IMR-90 (cell line): ENCODE measurements at regions not wholly inside any gene's neighbourhood (a gene's known extent, or its start where the extent isn't known, plus 50 kb on each side); places are given as distances from the start of the nearest gene placed in this dataset.

Experiments
- ATAC-seq: fragments of 200-7000 bp; cut with Tn5 transposase; 2 replicates; pipeline ENCODE4 v1.9.1; 2020; ENCODE audit warnings: low read depth, mild to moderate bottlenecking, moderate library complexity
- BruUV-seq: library from RNA; stranded (reverse); fragments of 400-500 nt; replicated peaks from 2 replicates; lab custom pipeline; 2021; lab: Mats Ljungman, UMichigan
- CTCF ChIA-PET: fragments of 300-600 bp; formaldehyde crosslinking; extraction: SDS; loops from one replicate; lab custom pipeline; 2021; ENCODE audit warnings: antibody characterized with exemption; lab: Yijun Ruan, JAX
- POLR2A ChIA-PET: fragments of 300-600 bp; sonication (Branson Sonifier 250); formaldehyde crosslinking; loops from one replicate; lab custom pipeline; 2022; ENCODE audit warnings: antibody characterized with exemption; ENCODE audit not compliant: unreplicated experiment; lab: Charles Lee
- DNase-seq: peaks from one replicate; pipeline ENCODE4 v3.0.0; 2013
- H2AFZ ChIP-seq: replicated peaks from 2 replicates; pipeline ENCODE3; 2013; ENCODE audit warnings: low read length, mild to moderate bottlenecking; ENCODE audit not compliant: poor library complexity
- H2AK5ac ChIP-seq: 2 replicates; pipeline ENCODE4 v1.6.1; 2013; ENCODE audit warnings: low read depth, low read length, inconsistent platforms
- H2AK9ac ChIP-seq: replicated peaks from 2 replicates; pipeline ENCODE3; 2013; ENCODE audit warnings: mild to moderate bottlenecking, low read depth, low read length, moderate library complexity; ENCODE audit not compliant: poor library complexity
- H2BK120ac ChIP-seq: 2 replicates; pipeline ENCODE4 v1.6.1; 2013; ENCODE audit warnings: low read depth, low read length, inconsistent platforms
- H2BK15ac ChIP-seq: 3 replicates; pipeline ENCODE4 v1.6.1; 2013; ENCODE audit warnings: low read depth, low read length, inconsistent platforms
- H2BK20ac ChIP-seq: 2 replicates; pipeline ENCODE4 v1.6.1; 2013; ENCODE audit warnings: low read depth, mild to moderate bottlenecking, inconsistent platforms, low read length, moderate library complexity
- H2BK5ac ChIP-seq: 2 replicates; pipeline ENCODE4 v1.6.1; 2013; ENCODE audit warnings: mild to moderate bottlenecking, low read depth, low read length, inconsistent platforms; ENCODE audit not compliant: poor library complexity, severe bottlenecking
- H3K14ac ChIP-seq: replicated peaks from 2 replicates; pipeline ENCODE4 v1.6.1; 2013; ENCODE audit warnings: low read depth, low read length, inconsistent platforms
- H3K18ac ChIP-seq: 2 replicates; pipeline ENCODE4 v1.6.1; 2013; ENCODE audit warnings: low read depth, low read length, control low read depth
- H3K23ac ChIP-seq: 2 replicates; pipeline ENCODE4 v1.6.1; 2013; ENCODE audit warnings: low read depth, low read length, inconsistent platforms
- H3K27ac ChIP-seq: 2 replicates; pipeline ENCODE4 v1.5.1; 2013; ENCODE audit warnings: mild to moderate bottlenecking, control low read depth, low read length; ENCODE audit not compliant: insufficient read depth
- H3K27me3 ChIP-seq: 2 replicates; pipeline ENCODE4 v1.6.1; 2013; ENCODE audit warnings: low read length; ENCODE audit not compliant: control insufficient read depth, insufficient read depth
- H3K36me3 ChIP-seq: 2 replicates; pipeline ENCODE4 v1.6.1; 2013; ENCODE audit warnings: low read length, mixed read lengths; ENCODE audit not compliant: control insufficient read depth, insufficient read depth
- H3K4ac ChIP-seq: 2 replicates; pipeline ENCODE4 v1.6.1; 2013; ENCODE audit warnings: low read depth, low read length, inconsistent platforms
- H3K4me1 ChIP-seq: 2 replicates; pipeline ENCODE4 v1.6.1; 2013; ENCODE audit warnings: low read length, mixed read lengths; ENCODE audit not compliant: control insufficient read depth, insufficient read depth
- H3K4me2 ChIP-seq: 2 replicates; pipeline ENCODE4 v1.6.1; 2013; ENCODE audit warnings: low read depth, mild to moderate bottlenecking, control low read depth, low read length, moderate library complexity
- H3K4me3 ChIP-seq: 2 replicates; pipeline ENCODE4 v1.5.1; 2013; ENCODE audit warnings: low read depth, mild to moderate bottlenecking, control low read depth, low read length, moderate library complexity; ENCODE audit not compliant: insufficient read depth
- H3K56ac ChIP-seq: 2 replicates; pipeline ENCODE4 v1.6.1; 2013; ENCODE audit warnings: low read length, inconsistent platforms; ENCODE audit not compliant: insufficient read depth; ENCODE audit errors: extremely low read depth
- H3K79me1 ChIP-seq, 2 experiments: 2 replicates each; pipeline ENCODE4 v1.6.1; 2013; ENCODE audit warnings: low read length in 2 of 2, inconsistent platforms in 1 of 2, low read depth in 1 of 2
- H3K9ac ChIP-seq: 2 replicates; pipeline ENCODE4 v1.6.1; 2013; ENCODE audit warnings: low read depth, low read length, control low read depth
- H3K9me1 ChIP-seq: 2 replicates; pipeline ENCODE4 v1.6.1; 2013; ENCODE audit warnings: low read length, inconsistent platforms; ENCODE audit not compliant: insufficient read depth
- H3K9me3 ChIP-seq: 2 replicates; pipeline ENCODE4 v1.6.1; 2013; ENCODE audit warnings: low read length; ENCODE audit not compliant: control insufficient read depth, insufficient read depth
- H4K20me1 ChIP-seq: 2 replicates; pipeline ENCODE4 v1.6.1; 2013; ENCODE audit warnings: low read length, inconsistent platforms; ENCODE audit not compliant: insufficient read depth
- H4K5ac ChIP-seq: 2 replicates; pipeline ENCODE4 v1.6.1; 2013; ENCODE audit warnings: mild to moderate bottlenecking, low read depth, low read length, control low read depth
- H4K8ac ChIP-seq, 2 experiments: 2 replicates each; pipeline ENCODE4 v1.6.1; 2013; ENCODE audit warnings: low read depth in 2 of 2, low read length in 2 of 2, control low read depth in 1 of 2, inconsistent platforms in 1 of 2
- H4K91ac ChIP-seq: 2 replicates; pipeline ENCODE4 v1.6.1; 2013; ENCODE audit warnings: low read depth, low read length, inconsistent platforms; ENCODE audit not compliant: insufficient read depth
- BHLHE40 ChIP-seq: fragments of 150-350 bp; IDR thresholded peaks from 2 replicates; pipeline ENCODE4 v1.6.1; 2016; ENCODE audit warnings: mild to moderate bottlenecking, low read depth, low read length
- CEBPB ChIP-seq: IDR thresholded peaks from 2 replicates; pipeline ENCODE4 v1.6.1; 2012; ENCODE audit warnings: low read depth, low read length, improper control_type of control experiment
- RFX5 ChIP-seq: IDR thresholded peaks from 2 replicates; pipeline ENCODE4 v1.8.0; 2012; ENCODE audit warnings: low read depth, mild to moderate bottlenecking, low read length, moderate library complexity
- WGBS, 2 experiments: methylation state at CpG; one replicate each; pipeline versions ENCODE4 v1.1.5 to v1.1.7; 2013; ENCODE audit warnings: missing lambda C conversion rate in 2 of 2; ENCODE audit not compliant: insufficient read length in 1 of 2; ENCODE audit errors: extremely low coverage in 2 of 2; 5-methylcytosine and 5-hydroxymethylcytosine counted together
- dilution Hi-C: fragments of 300-500 bp; cut with HindIII; formaldehyde crosslinking; loops from one replicate; pipeline ENCODE4 v1.14.3; 2018; ENCODE audit warnings: low sequenced_read_pairs; ENCODE audit not compliant: unreplicated experiment
- in situ Hi-C: fragments of 300-500 bp; cut with MboI; formaldehyde crosslinking; loops from 3 replicates; pipeline ENCODE4 v1.14.3; 2019; ENCODE audit warnings: low sequenced_read_pairs, inconsistent platforms, mixed read lengths
- intact Hi-C: fragments of 100-400 bp; cut with micrococcal nuclease; formaldehyde crosslinking; loops from 2 replicates; pipeline ENCODE4 v1.10.0; 2022

DNA sequence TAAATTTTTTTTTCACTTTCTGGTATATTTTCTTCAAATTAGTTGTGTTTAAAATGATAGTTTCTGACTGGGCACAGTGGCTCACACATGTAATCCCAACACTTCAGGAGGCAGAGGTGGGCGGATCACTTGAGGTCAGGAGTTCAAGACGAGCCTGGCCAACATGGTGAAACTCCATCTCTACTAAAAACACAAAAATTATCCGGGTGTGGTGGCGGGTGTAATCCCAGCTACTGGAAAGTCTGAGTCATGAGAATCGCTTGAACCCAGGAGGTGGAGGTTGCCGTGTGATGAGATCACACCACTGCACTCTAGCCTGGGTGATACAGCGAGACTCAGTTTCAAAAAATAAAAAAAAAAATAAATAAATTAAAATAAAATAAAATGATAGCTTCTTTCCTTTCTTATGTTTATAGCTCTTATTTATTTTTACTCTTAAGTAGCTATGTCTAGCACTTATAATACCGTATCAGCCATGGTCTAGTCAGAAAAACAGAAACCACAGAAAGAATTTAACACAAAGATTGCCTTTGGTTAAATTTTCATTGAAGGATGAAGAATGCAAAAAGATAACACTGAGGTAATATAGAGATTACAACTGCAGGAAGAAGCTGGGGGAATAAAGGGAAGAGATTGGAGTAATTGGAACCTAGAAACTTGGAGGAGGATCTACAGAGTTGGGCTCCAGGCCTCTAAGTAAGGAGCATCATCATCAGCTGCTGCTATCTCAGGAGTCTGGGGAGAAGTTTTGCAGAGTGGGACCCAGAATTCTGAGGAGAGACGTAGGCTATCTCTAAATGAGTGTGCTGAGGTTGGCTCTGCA lies 54.7 kb upstream of the MBOAT2 start:
- Histone ChIP-seq H3K36me3 (no peaks in the 10 kb centered on the region), H3K79me1 (no peaks in the 10 kb centered on the region), H3K56ac (no peak overlapping the region), H4K20me1 (no peaks in the 10 kb centered on the region), H3K9me3 (no peaks in the 10 kb centered on the region), H3K18ac (peak overlapping the region; percentile 81), H4K8ac (peak overlapping the region in 1 of 2 experiments; percentile 66; a peak in 1 of 4 replicates), H3K27ac (no peak overlapping the region), H3K4me2 (0 out of 2 replicates have a peak overlapping the region, but pooled peaks have one; percentile 3), H2AFZ (peak overlapping the region; percentile 40), H2BK20ac (peak overlapping the region; percentile 0; the same call in 1 of the 2 replicates), H3K27me3 (no peaks in the 10 kb centered on the region), H3K4me3 (no peak overlapping the region), H2AK5ac (no peak overlapping the region), H4K5ac (peak overlapping the region; percentile 80), H3K14ac (peak overlapping the region; percentile 43; the same call in 1 of the 2 replicates), H3K4me1 (peaks cover 6% of the 10 kb centered on the region), H4K91ac (peak overlapping the region; percentile 58), H3K9ac (no peak overlapping the region), H3K4ac (peak overlapping the region; percentile 68), H3K23ac (0 out of 2 replicates have a peak overlapping the region, but pooled peaks have one; percentile 31), H2AK9ac (peak overlapping the region; percentile 7), H2BK5ac (peak overlapping the region; percentile 34), H3K9me1 (peaks cover 4% of the 10 kb centered on the region; the same call in 1 of the 2 replicates), H2BK15ac (peak overlapping the region; percentile 9; the same call in 1 of the 3 replicates), H2BK120ac (peak overlapping the region; percentile 23; the same call in 1 of the 2 replicates)
- CTCF ChIA-PET, result interaction anchor here (1.2 kb wide), 1 partner anchor 20 kb away, joined by 3 read pairs; no protein-coding TSS in a partner anchor
- peak; percentile 89 for DNase-seq
- dilution Hi-C loops (no loop called here), in situ Hi-C loops (no loop called here), intact Hi-C loops (no loop called here)
- POLR2A ChIA-PET, result no interaction called here
- no peak for TF ChIP-seq RFX5
- TF ChIP-seq BHLHE40, result peak; percentile 32; the same call in 1 of the 2 replicates
- 0 out of 2 replicates have a peak, but pooled peaks have one; percentile 5 for TF ChIP-seq CEBPB
- no TSS peak for BruUV-seq
- no CpG with 5 or more reads among the region's 9 CpGs for WGBS, 2 experiments
- ATAC-seq, result peak; percentile 96
